Activated CD8-positive, alpha-beta memory T cell treated with anti-CD3 and anti-CD28 coated beads for 36 hours (primary cell): ENCODE measurements at regions not wholly inside any gene's neighbourhood (a gene's known extent, or its start where the extent isn't known, plus 50 kb on each side); places are given as distances from the start of the nearest gene placed in this dataset.

Source experiments
- CTCF ChIA-PET: fragments of 350-600 bp; sonication (Branson Sonifier 250); formaldehyde crosslinking; loops from one replicate; lab custom pipeline; 2021; ENCODE audit warnings: antibody characterized with exemption; lab: Charles Lee
- POLR2A ChIA-PET: fragments of 350-600 bp; sonication (Branson Sonifier 250); formaldehyde crosslinking; loops from one replicate; lab custom pipeline; 2021; ENCODE audit warnings: antibody characterized with exemption; lab: Charles Lee

DNA sequence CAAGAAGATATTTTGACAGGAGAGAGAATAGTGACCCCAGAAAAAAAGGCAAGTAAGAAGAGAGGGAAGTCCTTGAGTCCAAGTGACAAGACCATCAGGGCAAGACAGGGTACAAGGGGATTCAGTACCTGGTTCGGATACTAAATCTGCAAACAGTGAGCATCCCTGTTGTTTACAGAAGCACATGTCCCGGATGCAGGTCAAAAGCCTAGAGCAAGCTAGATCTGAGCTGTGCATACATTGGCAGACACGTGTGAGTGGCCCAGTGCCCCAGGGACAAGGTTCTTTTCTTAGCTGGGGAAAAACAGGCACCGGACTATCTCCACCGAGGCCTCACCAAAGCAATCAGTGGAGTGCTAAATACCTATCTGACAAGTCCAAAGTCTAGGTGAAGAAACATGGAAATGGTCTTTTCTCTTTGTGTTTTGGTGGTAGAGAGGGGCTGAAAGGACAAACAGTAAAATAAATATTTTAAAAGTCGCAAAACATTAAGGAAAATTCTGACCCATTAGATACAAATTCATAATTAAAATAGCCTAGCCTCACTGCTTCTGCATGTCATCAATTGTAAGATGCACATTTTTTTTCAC, 165.2 kb downstream of the SUCLG1 start:
- ChIA-PET CTCF (interaction anchor here (0.7 kb wide), 1 partner anchor 388 kb away, joined by 3 read pairs; no protein-coding TSS in a partner anchor), POLR2A (no interaction called here)

DNA sequence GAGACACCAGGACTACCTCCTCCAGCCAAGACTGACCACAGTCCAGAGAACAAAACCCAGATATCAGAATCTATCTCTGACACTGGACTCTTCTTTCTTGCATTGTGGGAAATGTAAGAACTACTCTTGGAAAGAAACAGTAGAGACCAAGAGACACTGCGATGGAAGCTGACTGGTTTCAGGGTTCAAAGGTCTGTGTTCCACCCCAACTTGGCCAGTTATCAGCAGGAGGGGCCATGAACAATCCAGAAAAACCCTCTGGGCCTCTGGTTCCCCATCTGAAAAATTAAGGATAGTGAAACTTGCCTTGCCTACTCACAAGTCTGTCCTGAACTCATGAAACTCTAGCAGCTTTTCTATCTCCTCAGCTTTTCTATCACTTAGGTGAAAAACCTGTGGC, 166.5 kb downstream of the SUCLG1 start:
- ChIA-PET CTCF (no interaction called here), POLR2A (interaction anchor here (0.5 kb wide), 1 partner anchor 41 kb away, joined by 6 read pairs; no protein-coding TSS in a partner anchor)

DNA sequence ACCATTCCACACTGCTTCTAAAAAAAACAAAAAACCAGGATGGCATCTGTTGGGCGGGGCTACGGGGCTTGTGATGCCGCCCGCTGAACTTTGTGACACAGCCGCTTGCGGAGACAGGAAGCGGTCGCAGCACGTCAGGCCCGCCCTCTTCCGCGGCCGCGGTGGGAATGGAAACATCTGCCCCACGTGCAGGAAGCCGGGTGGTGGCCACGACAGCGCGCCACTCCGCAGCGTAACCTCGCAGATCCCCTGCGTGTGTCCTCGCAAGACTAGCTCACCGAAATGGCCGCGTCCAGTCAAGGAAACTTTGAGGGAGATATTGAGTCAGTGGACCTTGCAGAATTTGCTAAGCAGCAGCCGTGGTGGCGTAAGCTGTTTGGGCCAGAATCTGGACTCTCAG, 168.5 kb downstream of the SUCLG1 start:
- CTCF ChIA-PET = no interaction called here

DNA sequence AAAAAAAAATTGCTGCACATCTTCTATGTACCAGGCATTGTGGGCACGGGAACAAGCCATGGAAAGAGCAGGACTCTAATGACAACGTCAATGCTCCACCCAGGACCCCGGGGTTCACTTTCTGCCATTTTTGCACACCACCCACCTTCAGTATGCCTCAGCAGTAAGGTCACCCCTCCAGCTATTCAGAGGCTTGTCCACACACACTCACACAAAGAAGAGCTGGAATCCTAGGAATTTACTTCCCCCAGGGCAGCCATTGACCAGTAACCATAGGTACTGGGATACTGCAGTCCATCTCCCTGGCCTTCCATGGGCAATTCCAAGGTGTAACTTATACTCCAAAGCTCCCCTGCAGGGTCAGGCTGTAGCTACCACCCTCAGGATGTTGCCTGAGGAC, 170.8 kb downstream of the SUCLG1 start:
- ChIA-PET POLR2A (no interaction called here), CTCF (no interaction called here)

More for the DNA sequence above, 168.5 kb downstream of the SUCLG1 start:
- POLR2A ChIA-PET = no interaction called here

DNA sequence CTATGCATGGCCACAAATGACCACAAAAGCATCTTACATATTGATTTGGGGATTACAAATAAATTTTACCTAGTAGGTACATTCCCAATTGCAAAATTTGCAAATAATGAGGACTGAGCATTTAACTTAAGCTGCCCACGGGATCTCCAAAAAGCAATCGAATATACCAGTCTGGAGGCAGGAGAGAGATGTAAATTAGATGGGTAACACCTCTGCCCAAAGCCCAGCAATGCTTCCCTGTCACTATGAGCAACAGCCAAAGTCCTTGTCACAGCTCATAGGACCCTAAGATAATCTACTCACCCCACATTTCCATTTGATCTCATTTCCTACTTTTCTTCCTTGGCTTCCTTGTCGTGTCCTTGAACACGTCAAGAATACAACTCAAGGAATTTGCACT, 172.2 kb downstream of the SUCLG1 start:
- POLR2A ChIA-PET = no interaction called here
- CTCF ChIA-PET = no interaction called here

DNA sequence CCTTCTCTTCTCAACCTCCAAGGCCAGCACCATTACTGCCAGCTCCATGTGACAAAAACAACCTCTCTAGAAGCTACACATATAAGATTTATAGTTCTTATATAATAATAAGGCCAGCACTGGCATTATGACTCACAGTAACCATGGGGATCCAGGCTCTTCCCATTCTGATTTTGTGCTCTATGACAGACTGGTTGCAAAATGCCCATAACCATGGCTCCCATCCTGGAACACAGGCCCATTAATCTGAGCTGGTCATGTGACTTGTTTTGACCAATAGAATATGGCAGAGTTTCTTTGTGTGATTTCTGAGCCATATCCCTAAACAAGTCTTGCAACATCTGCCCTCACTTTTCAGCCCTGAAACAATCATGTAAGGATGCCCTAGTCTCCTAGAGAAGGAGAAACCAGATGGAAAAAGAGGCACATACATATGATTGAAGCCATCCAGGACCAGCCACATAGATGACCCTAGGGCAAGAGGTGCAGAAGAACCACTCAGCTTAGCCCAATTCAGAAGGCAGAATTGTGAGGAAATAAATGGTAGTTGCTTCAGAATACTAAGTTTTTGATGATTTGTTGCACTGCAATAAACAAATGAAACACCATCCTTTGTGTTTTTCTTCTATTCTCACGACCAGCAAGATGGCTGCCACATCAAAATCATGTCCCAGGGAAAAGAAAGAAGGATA, 173.9 kb downstream of the SUCLG1 start:
- POLR2A ChIA-PET = no interaction called here
- CTCF ChIA-PET = no interaction called here

DNA sequence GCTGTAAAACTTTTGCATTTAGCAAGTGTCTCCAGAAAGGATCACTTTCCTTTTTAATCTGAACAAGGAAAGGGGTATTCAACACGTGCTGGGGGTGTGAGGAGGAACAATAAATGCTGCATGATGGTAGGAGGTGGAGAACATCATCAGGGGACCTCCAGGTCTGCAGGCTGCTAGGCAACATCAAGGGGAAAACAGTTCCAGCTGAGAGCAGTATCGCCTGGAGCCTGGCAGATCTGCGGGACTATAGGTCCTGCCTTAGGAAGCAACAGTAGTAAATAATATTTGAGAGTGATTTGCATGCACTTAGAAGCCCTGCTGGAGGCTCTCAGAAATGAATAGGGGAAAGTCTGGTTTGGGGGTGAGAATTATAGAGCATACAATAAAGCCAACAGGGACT, 175.6 kb downstream of the SUCLG1 start:
- CTCF ChIA-PET = no interaction called here
- POLR2A ChIA-PET = no interaction called here

DNA sequence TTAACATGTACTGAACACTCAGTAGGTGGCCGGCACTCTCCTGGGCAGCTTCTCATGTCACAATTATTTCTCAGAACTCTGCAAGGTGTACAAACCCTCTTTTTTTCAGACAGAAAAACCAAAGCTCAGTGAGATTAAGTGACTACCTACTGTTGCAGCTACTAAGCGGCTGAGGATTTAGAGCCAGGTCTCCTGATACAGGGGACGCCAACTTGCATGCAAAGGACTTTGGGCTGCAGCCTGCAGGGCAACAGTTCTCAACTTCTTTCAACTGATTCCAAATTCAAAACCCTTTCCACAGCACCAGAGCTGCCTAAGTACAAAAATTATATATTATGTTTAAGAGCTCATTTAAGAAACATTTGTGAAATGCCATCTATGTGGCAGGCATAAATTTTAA, 177.6 kb downstream of the SUCLG1 start:
- POLR2A ChIA-PET = no interaction called here
- CTCF ChIA-PET = no interaction called here

DNA sequence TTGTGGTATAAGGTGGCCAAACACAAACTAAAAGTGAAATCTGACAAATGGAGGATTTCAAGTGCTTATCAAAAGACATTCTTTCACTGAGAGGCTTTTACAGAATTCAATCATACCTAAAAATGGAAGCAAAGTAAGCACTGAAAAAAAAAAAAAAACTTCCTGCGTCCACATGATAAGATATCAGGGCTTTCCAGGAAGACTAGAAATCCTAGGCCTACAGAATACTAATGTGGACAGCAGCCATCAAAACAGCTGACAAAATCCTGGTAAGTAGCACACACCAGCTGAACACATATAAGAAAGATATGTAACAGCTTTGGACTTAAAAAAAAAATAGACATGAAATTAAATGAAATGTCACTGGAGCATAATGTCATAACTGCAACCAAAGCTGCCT, 178.2 kb downstream of the SUCLG1 start:
- POLR2A ChIA-PET = no interaction called here

DNA sequence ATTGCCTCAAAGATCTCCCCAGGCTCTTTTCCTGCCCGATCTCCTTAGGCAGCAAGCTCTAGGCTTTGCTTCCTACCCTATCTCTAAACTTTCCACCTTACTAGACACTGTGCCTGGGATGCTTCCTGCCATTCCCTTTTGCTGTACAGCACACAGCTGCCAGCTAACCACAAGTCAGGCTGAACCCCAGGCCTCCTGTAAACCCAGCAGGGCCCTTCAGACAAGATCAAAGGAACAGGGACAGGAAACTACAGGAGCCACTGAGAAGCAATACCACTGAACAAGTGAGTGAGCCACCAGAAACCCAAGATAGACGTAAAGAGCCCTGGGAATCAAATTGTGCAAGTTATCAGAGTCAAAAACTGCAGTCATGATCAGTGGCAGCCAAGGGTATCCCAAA, 180.7 kb downstream of the SUCLG1 start:
- CTCF ChIA-PET = no interaction called here
- POLR2A ChIA-PET = no interaction called here

More for the DNA sequence above, 178.2 kb downstream of the SUCLG1 start:
- CTCF ChIA-PET = no interaction called here

DNA sequence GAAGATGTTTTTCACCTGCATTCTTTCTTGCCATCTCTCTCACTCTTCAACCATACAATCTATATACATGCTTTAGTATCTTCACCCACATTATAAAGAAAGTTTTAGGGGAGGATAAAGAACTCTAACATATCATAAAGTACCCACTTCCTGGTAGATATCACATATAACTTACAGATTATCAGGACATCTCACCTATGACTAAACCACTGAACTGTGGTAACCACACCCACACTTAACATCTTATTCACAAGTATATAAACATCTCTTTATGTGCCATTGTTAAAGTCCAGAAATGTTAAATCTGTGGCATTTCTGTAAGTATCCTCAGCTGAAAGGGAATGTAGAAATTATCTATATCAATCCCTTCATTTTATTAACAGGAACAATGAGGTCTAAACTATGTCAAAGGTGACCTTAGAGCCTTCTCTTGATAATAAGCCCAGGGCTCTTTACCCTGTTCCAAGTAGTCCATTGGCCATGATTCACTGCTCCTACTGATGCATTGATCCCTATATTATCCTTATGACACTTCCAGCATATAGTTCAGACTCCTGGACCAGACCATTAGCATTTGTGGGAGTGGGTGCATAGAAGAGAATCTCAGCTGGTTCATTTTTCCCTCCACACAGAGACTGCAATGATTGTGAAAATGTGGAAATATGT, 182.4 kb downstream of the SUCLG1 start:
- CTCF ChIA-PET = no interaction called here
- POLR2A ChIA-PET = no interaction called here

DNA sequence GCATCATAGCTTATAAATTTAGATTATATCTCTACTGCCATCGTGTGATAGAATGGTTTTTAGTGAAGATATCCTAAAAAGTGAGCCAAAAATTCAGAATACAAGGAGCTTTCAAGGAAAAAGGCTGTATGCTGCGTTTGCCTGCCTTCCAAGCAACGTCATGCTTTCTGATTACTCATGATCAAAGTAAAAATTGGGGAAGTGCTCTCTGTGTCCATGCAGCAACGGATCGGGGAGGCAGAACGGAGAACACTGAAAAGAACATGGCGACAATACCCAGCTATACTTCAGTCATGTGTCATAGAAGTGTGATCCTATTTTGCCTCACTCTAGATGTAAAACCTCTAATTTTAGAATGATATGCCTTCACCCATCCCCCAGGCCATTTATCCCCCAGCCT, 185.7 kb downstream of the SUCLG1 start:
- CTCF ChIA-PET = no interaction called here
- POLR2A ChIA-PET = no interaction called here

DNA sequence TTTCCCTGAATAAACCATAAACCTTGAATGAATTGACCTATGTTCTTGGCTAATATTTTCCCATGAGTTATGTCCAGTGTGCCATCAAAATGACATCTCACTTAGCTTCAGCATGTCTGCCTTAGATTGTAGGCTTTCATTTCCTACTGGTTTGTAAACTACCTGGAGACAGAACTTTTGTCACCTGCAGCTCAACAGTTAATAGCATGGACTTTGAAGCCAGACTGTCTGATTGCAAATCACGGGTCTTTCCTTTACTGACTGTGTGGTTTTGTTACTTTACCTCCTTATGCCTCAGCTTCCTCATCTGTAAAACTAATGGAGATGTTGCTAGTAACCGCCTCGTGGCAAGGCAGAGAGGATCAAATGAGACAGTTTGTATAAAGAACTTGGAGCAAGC, 187.1 kb downstream of the SUCLG1 start:
- CTCF ChIA-PET = no interaction called here
- POLR2A ChIA-PET = no interaction called here

DNA sequence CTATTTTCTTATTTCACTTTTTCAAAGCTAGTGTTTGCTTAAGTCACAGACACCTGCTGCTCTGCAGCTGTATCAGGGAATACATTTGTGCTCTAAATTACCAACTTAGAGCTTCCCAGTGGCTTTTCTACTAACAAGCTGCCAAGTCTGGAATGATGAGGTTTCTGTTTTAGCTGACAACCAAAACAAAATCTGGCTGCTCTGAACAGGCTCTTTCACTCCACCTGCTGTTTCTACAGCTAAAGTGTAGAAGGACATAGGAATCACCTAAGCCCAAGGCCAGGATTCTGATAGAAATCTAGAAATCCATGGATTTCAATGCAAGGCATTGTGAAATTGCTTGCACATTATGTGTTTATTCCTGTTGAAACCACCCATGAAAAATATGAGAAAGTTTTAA, 201.2 kb downstream of the SUCLG1 start:
- CTCF ChIA-PET = no interaction called here
- POLR2A ChIA-PET = no interaction called here

DNA sequence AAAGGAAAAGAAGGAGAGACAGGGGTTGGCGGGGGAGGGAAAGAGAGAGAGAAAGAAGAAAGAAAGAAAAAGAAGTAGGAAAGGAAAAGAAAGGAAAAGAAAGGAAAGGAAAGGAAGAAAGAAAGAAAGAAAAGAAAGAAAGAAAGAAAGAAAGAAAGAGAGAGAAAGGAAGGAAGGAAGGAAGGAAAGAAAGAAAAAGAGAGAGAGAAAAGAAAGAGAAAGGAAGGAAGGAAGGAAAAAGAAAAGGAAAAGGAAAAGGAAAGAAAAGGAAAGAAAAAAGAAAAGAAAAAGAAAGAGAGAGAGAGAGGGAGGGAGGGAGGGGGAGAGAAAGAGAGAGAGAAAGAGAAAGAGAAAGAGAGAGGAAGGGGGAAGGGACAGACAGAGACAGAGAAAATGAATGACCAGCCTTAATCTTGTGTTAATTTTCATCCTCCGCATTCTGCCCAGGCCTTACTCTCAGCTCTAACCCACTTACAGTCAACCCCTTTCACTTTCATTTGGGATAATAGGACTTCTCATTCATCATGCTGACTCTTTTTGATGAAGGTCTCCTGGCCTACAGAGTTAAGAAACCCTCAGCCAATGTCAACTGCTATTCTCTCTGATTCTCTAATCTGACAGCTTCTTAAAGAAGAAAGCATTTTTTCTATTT, 207.3 kb downstream of the SUCLG1 start:
- ChIA-PET CTCF (no interaction called here), POLR2A (interaction anchor here (0.7 kb wide), 1 partner anchor 41 kb away, joined by 6 read pairs; no protein-coding TSS in a partner anchor)

DNA sequence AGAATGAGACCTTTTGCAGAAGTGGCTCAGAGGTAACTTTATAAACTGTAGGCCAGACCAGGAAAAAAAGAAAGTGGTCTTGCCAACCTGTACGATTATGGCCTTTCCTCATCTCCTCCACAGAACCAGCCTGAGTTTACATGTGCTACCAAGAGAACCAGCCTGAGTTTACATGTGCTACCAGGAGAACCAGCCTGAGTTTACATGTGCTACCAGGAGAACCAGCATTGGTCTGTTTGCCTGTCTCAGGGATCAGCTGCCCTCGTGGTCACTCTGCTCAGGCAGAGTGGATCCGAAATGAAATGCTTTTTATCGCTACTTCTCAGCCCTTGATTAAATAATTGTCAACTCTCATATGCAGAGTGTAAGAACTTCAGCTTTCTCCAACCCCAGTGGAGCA, 209.9 kb downstream of the SUCLG1 start:
- ChIA-PET CTCF (no interaction called here), POLR2A (no interaction called here)

DNA sequence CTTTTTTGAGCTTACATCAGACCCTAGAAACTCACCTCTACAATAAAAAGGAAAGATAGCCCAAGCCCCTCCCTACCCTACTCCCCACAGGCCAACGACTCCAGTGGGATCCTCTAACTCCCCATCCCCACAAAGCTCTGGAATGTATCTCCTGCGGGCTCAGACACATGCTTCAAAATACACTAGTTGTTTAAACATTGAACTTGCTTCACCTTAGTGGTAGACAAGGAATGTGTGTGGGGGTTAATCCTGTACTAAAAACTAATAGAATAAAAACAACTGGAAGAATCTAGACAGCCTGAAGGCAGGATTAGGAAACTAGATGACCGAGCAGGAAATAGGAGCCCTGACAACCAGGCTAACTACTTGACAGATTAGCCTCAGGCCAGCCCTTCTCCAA, 211.5 kb downstream of the SUCLG1 start:
- POLR2A ChIA-PET = no interaction called here
- CTCF ChIA-PET = no interaction called here

DNA sequence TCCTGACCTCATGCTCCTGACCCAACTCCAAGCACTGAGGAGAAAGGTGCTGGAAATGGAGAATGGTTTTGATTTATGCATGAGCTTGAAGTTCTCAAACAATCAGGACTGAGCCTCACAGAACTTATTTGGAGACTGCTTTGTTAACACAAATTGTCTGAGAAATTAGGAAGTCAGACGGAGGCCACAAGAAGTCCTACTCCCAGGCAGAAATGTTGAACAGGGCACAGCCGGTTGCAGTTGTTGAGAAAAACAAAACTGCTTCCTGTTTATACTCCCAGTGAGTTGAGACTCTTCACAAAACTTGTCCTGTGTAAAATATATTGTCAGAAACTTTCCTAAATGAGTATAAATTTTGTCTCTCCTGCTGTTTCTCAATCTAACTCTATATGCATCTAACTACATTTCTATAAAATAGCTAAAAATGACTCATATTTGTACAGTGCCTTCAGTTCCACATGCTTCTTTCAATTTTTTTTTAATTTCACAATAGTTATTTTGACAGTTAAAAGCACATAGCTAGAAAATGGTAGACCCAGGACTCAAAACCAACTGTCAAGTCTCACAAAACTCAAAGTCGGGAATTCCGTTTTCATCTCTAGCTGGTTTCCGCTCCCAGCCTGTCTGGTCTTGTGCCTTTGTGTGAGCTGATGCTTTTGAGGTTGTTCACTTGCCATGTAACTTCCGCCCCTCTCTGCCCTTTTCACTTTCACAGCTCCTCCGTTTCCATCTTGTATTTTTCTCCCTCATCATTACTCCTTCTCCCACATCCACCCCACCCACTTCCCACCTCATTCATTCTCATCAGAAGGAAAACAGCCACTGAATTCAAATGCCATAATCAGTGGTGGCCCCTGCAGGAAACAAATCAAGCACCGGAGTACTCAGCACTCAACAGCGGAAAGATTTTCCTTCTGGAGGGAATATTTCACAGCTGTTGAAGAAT, 215.0 kb downstream of the SUCLG1 start:
- CTCF ChIA-PET = no interaction called here
- POLR2A ChIA-PET = no interaction called here

DNA sequence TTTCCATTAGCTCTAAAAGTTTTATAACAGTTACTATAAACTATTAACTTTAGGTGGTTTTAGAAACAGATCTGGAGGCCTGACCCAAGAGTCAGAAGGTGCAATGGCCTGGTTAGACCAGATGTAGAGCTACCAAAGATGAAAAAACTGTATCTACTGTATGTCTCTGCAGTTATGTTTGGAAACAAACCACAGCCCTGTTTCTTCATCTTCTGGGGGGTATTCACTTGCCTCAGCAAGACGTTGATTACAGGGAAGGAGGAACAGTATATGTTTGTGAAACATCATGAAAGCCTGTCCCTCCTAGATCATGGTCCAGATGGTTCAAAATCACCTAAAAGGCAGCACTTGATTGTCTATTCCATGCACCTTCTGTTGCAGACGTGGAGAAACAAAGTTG, 220.2 kb downstream of the SUCLG1 start:
- ChIA-PET CTCF (no interaction called here), POLR2A (no interaction called here)
